Thyroid gland (tissue), 4 donors: ENCODE measurements at regions not wholly inside any gene's neighbourhood (a gene's known extent, or its start where the extent isn't known, plus 50 kb on each side); places are given as distances from the start of the nearest gene placed in this dataset.

Source experiments
- DNase-seq, 2 donors: peaks; one replicate each; pipeline ENCODE4 v3.0.0-alpha.2; 2019
- H3K27ac ChIP-seq, 3 donors: fragments of 200-600 bp; sonication (generic); 1 replicate in 2 of 3; 2 replicates in 1 of 3; pipeline ENCODE4 v1.5.1; 2016 to 2019; ENCODE audit warnings: mild to moderate bottlenecking in 1 of 3, moderate library complexity in 1 of 3
- H3K27me3 ChIP-seq: fragments of 200-600 bp; sonication (generic); one replicate; pipeline ENCODE4 v1.5.1; 2019
- H3K36me3 ChIP-seq, 2 donors: fragments of 200-600 bp; sonication (generic); one replicate each; pipeline ENCODE4 v1.5.1; 2016 to 2019
- H3K4me1 ChIP-seq, 2 donors: fragments of 200-600 bp; sonication (generic); one replicate each; pipeline ENCODE4 v1.5.1; 2017 to 2019
- H3K4me3 ChIP-seq, 3 donors: fragments of 200-600 bp; sonication (generic); replicated peaks in 1 of 3; 1 replicate in 2 of 3; 2 replicates in 1 of 3; pipeline ENCODE4 v1.5.1; 2016; ENCODE audit warnings: mild to moderate bottlenecking in 1 of 3
- H3K9me3 ChIP-seq: fragments of 200-600 bp; sonication (generic); one replicate; pipeline ENCODE4 v1.5.1; 2017
- POLR2A ChIP-seq, 2 donors: fragments of 450-650 bp; IDR thresholded peaks; one replicate each; pipeline ENCODE4 v1.6.1; 2017; ENCODE audit warnings: antibody characterized with exemption in 2 of 2, mild to moderate bottlenecking in 2 of 2, moderate library complexity in 1 of 2
- WGBS, 2 donors: methylation state at CpG; one replicate each; pipeline ENCODE4 v1.1.5; 2017; 5-methylcytosine and 5-hydroxymethylcytosine counted together
- intact Hi-C: fragments of 100-400 bp; cut with DNase I; formaldehyde crosslinking; loops from one replicate; pipeline ENCODE4 v1.15.1; 2023
- TF ChIP-seq, protein P1 (sequence below), 6 experiments: fragments of 200-600 bp in 3 of 6; fragments of 450-650 bp in 3 of 6; sonication (generic) in 3 of 6; IDR thresholded peaks; one replicate each; pipeline ENCODE4 v1.5.1; 2016 to 2019; ENCODE audit warnings: antibody characterized with exemption in 6 of 6, mild to moderate bottlenecking in 2 of 6, inconsistent platforms in 1 of 6, moderate library complexity in 1 of 6

DNA sequence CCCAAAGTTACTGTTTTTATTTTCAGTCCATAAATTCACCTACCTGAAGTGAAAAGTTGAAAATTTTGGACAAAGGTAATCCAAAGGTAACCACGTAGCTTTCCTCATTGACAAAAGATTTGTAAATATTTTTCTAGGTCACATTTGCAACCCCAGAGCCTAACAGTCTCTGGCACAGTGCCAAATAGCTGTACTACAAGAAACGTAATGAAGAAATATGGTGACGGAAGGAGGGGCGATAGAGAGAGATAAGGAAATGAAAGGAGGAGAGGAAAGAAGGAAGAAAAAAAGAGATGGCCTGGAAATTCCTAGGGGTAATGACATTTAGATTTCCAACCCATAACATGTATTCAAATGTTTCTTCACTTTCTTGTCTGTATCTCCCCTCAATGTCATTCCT, 159.4 kb downstream of the BARHL2 start:
- intact Hi-C loops, result no loop called here
- Histone ChIP-seq H3K27ac (no peak overlapping the region), H3K27me3 (no peaks in the 10 kb centered on the region), H3K9me3 (no peaks in the 10 kb centered on the region), H3K36me3 (no peaks in the 10 kb centered on the region), H3K4me3 (no peak overlapping the region), H3K4me1 (no peaks in the 10 kb centered on the region)
- TF ChIP-seq, protein P1, sequence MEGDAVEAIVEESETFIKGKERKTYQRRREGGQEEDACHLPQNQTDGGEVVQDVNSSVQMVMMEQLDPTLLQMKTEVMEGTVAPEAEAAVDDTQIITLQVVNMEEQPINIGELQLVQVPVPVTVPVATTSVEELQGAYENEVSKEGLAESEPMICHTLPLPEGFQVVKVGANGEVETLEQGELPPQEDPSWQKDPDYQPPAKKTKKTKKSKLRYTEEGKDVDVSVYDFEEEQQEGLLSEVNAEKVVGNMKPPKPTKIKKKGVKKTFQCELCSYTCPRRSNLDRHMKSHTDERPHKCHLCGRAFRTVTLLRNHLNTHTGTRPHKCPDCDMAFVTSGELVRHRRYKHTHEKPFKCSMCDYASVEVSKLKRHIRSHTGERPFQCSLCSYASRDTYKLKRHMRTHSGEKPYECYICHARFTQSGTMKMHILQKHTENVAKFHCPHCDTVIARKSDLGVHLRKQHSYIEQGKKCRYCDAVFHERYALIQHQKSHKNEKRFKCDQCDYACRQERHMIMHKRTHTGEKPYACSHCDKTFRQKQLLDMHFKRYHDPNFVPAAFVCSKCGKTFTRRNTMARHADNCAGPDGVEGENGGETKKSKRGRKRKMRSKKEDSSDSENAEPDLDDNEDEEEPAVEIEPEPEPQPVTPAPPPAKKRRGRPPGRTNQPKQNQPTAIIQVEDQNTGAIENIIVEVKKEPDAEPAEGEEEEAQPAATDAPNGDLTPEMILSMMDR (IDR thresholded peaks at IDR 0.05), result no peak
- no peak for TF ChIP-seq POLR2A (IDR thresholded peaks at IDR 0.05)
- no peak for DNase-seq
- 51 to 66% methylated on average over 4 of the region's 4 CpGs for WGBS, 2 donors

DNA sequence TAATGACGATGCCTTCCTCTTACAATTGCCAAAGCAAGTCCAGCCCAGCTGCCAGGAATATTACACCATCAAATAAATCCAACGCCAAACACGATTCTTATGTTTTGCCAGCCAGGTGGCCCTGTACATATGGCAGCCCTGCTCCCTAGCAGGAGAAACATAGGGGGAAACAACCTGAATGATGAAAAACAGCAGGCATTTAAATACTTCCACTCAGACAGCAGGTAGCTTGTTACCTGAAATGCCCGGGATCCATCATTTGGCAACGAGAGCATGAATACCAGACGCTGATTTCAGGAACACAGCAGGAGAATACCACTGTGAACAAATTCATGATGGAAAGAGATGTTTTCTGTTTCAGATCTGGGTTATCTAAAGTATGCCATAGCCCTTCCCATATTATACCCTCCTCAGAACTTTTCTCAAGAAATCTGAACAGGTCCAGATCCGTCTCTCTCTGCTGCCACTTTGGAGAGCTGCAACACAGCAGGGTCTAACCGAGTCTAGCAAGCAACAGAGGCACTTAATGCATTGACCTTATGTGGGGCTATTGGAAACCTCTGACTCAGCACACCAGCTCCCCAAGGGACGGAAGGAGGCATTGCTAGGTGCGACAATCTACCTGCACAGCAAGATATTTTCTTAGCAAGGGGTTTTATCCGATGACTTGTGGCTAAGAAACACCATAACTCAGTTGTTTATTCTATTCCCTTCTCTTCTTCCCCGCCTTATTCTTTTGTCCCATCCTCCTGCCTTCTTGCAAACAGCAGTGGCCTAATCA, 166.3 kb downstream of the BARHL2 start:
- Histone ChIP-seq H3K36me3 (no peaks in the 10 kb centered on the region), H3K4me3 (no peak overlapping the region), H3K27me3 (no peaks in the 10 kb centered on the region), H3K27ac (no peak overlapping the region), H3K9me3 (no peaks in the 10 kb centered on the region), H3K4me1 (no peaks in the 10 kb centered on the region)
- 63 to 67% methylated on average over 12 of the region's 12 CpGs for WGBS, 2 donors
- intact Hi-C loops, result no loop called here
- no peak for DNase-seq
- TF ChIP-seq POLR2A (IDR thresholded peaks at IDR 0.05), result no peak
- TF ChIP-seq, protein P1 (IDR thresholded peaks at IDR 0.05), result no peak

GRCh38 chr1:90544356-90544755, 172.7 kb downstream of the BARHL2 start:
- no peaks in the 10 kb centered on the region for H3K4me1 ChIP-seq
- H3K27ac ChIP-seq, result no peak overlapping the region
- no peaks in the 10 kb centered on the region for H3K36me3 ChIP-seq
- H3K9me3 ChIP-seq, result no peaks in the 10 kb centered on the region
- 64 to 72% methylated on average over 4 of the region's 4 CpGs for WGBS, 2 donors
- intact Hi-C loops, result no loop called here
- TF ChIP-seq, protein P1 (IDR thresholded peaks at IDR 0.05), result no peak
- no peak for TF ChIP-seq POLR2A (IDR thresholded peaks at IDR 0.05)
- H3K27me3 ChIP-seq, result no peaks in the 10 kb centered on the region
- H3K4me3 ChIP-seq, result no peak overlapping the region
- DNase-seq, result no peak

GRCh38 chr1:90537606-90538362, 179.3 kb downstream of the BARHL2 start:
- no peak for DNase-seq
- intact Hi-C loops, result no loop called here
- H3K36me3 ChIP-seq, result no peaks in the 10 kb centered on the region
- H3K4me1 ChIP-seq, result no peaks in the 10 kb centered on the region
- no peaks in the 10 kb centered on the region for H3K9me3 ChIP-seq
- WGBS, 2 donors, result 66 to 67% methylated on average over 9 of the region's 9 CpGs
- no peak overlapping the region for H3K27ac ChIP-seq
- no peaks in the 10 kb centered on the region for H3K27me3 ChIP-seq
- TF ChIP-seq, protein P1 (IDR thresholded peaks at IDR 0.05), result no peak
- TF ChIP-seq POLR2A (IDR thresholded peaks at IDR 0.05), result no peak
- no peak overlapping the region for H3K4me3 ChIP-seq
